ENCODE measurements at regions not wholly inside any gene's neighbourhood (a gene's known extent, or its start where the extent isn't known, plus 50 kb on each side); places are given as distances from the start of the nearest gene placed in this dataset.

DNA sequence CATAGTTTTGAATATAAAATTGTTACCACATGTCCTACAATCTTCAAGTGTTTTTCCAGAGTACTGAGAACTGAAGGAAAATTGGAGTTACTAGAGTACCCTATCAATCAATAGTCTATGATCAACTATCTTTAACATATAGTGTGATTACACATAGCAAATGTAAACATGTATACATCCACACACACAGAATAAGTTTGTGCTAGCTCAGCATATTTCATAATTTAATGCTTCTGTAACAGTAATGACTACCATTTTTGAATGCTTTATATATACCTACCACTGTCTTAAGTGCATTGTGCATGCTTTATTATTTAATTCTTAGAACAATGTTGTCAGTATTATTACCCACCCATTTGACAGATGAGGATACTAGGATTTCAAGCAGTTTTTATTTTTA is 523.9 kb downstream of the HAO1 start:
- CTCF ChIA-PET, result no interaction called here

DNA sequence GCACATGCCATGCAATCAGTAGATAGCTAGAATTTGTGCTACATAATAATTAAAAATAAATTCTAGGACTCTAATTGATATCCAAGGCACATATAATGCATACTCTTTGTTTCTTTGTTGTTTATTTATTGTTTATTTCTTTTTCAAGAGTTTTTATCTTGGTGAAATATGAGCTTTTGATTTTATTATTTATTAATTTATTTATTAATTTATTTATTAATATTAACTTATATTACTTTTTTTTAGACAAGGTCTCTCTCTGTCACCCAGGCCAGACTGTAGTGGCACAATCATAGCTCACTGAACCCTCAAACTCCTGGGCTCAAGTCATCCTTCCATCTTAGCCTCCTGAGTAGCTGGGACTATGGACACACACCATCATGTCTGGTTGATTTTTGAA is 519.9 kb downstream of the HAO1 start:
- Histone ChIP-seq H3K27ac (ENCODE audit: extremely low read depth, low read depth, low read length) (no peak overlapping the region), H3K4me1 (ENCODE audit: control insufficient read depth, insufficient read depth, low read length) (no peaks in the 10 kb centered on the region), H3K4me3 (ENCODE audit: low read depth, low read length) (no peak overlapping the region), H3K9me3 (ENCODE audit: control insufficient read depth, insufficient read depth, low read depth, low read length) (no peaks in the 10 kb centered on the region), H3K36me3 (ENCODE audit: control insufficient read depth in 2 of 2, insufficient read depth in 1 of 2, low read length in 2 of 2) (no peaks in the 10 kb centered on the region)
- ChIA-PET CTCF (interaction anchor here (0.9 kb wide), 1 partner anchor 307 kb away, joined by 4 read pairs; no protein-coding TSS in a partner anchor), POLR2A (no interaction called here)
- TF ChIP-seq ZNF366 (tag by site-specific recombination; conservative IDR thresholded peaks at IDR 0.05), result no peak
- TF ChIP-seq GFI1B (tag by site-specific recombination; IDR thresholded peaks at IDR 0.05), result no peak
- no peak for TF ChIP-seq ZNF146 (tag by site-specific recombination; IDR thresholded peaks at IDR 0.05)
- no peak for TF ChIP-seq ZIC2 (tag by site-specific recombination; IDR thresholded peaks at IDR 0.05)
- TF ChIP-seq ZNF514 (tag by site-specific recombination; IDR thresholded peaks at IDR 0.05), result no peak
- TF ChIP-seq HOXC10 (CRISPR knock-in tag; IDR thresholded peaks at IDR 0.05), result no peak
- TF ChIP-seq ZNF112 (tag by site-specific recombination; IDR thresholded peaks at IDR 0.05), result no peak
- TF ChIP-seq, protein P1, sequence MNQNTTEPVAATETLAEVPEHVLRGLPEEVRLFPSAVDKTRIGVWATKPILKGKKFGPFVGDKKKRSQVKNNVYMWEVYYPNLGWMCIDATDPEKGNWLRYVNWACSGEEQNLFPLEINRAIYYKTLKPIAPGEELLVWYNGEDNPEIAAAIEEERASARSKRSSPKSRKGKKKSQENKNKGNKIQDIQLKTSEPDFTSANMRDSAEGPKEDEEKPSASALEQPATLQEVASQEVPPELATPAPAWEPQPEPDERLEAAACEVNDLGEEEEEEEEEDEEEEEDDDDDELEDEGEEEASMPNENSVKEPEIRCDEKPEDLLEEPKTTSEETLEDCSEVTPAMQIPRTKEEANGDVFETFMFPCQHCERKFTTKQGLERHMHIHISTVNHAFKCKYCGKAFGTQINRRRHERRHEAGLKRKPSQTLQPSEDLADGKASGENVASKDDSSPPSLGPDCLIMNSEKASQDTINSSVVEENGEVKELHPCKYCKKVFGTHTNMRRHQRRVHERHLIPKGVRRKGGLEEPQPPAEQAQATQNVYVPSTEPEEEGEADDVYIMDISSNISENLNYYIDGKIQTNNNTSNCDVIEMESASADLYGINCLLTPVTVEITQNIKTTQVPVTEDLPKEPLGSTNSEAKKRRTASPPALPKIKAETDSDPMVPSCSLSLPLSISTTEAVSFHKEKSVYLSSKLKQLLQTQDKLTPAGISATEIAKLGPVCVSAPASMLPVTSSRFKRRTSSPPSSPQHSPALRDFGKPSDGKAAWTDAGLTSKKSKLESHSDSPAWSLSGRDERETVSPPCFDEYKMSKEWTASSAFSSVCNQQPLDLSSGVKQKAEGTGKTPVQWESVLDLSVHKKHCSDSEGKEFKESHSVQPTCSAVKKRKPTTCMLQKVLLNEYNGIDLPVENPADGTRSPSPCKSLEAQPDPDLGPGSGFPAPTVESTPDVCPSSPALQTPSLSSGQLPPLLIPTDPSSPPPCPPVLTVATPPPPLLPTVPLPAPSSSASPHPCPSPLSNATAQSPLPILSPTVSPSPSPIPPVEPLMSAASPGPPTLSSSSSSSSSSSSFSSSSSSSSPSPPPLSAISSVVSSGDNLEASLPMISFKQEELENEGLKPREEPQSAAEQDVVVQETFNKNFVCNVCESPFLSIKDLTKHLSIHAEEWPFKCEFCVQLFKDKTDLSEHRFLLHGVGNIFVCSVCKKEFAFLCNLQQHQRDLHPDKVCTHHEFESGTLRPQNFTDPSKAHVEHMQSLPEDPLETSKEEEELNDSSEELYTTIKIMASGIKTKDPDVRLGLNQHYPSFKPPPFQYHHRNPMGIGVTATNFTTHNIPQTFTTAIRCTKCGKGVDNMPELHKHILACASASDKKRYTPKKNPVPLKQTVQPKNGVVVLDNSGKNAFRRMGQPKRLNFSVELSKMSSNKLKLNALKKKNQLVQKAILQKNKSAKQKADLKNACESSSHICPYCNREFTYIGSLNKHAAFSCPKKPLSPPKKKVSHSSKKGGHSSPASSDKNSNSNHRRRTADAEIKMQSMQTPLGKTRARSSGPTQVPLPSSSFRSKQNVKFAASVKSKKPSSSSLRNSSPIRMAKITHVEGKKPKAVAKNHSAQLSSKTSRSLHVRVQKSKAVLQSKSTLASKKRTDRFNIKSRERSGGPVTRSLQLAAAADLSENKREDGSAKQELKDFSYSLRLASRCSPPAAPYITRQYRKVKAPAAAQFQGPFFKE (tag by site-specific recombination; IDR thresholded peaks at IDR 0.05; ENCODE audit: borderline replicate concordance), result no peak
- TF ChIP-seq ZFP37 (tag by site-specific recombination; IDR thresholded peaks at IDR 0.05), result no peak
- TF ChIP-seq ZNF76 (tag by site-specific recombination; IDR thresholded peaks at IDR 0.05; ENCODE audit: borderline replicate concordance, low read depth), result no peak
- TF ChIP-seq ZNF558 (tag by site-specific recombination; IDR thresholded peaks at IDR 0.05), result no peak
- TF ChIP-seq ZNF423 (tag by site-specific recombination; IDR thresholded peaks at IDR 0.05), result no peak
- TF ChIP-seq OSR2 (tag by site-specific recombination; IDR thresholded peaks at IDR 0.05), result no peak
- TF ChIP-seq, protein P2, sequence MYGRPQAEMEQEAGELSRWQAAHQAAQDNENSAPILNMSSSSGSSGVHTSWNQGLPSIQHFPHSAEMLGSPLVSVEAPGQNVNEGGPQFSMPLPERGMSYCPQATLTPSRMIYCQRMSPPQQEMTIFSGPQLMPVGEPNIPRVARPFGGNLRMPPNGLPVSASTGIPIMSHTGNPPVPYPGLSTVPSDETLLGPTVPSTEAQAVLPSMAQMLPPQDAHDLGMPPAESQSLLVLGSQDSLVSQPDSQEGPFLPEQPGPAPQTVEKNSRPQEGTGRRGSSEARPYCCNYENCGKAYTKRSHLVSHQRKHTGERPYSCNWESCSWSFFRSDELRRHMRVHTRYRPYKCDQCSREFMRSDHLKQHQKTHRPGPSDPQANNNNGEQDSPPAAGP (tag by site-specific recombination; IDR thresholded peaks at IDR 0.05), result no peak
- no peak for TF ChIP-seq ZNF629 (tag by site-specific recombination; IDR thresholded peaks at IDR 0.05)
- TF ChIP-seq ZNF596 (tag by site-specific recombination; IDR thresholded peaks at IDR 0.05), result no peak
- TF ChIP-seq ZNF175 (tag by site-specific recombination; IDR thresholded peaks at IDR 0.05), result no peak

More for the DNA sequence above, 523.9 kb downstream of the HAO1 start:
- TF ChIP-seq ZNF155 (tag by site-specific recombination; IDR thresholded peaks at IDR 0.05), result no peak
- TF ChIP-seq ZNF292 (tag by site-specific recombination; IDR thresholded peaks at IDR 0.05; ENCODE audit: borderline replicate concordance, low read depth), result no peak
- no peak for TF ChIP-seq ZXDB (tag by site-specific recombination; IDR thresholded peaks at IDR 0.05)
- TF ChIP-seq YY2 (tag by site-specific recombination; IDR thresholded peaks at IDR 0.05), result no peak
- no peak for TF ChIP-seq ZNF391 (tag by site-specific recombination; IDR thresholded peaks at IDR 0.05; ENCODE audit: borderline replicate concordance, low read depth)
- TF ChIP-seq ZNF610 (tag by site-specific recombination; IDR thresholded peaks at IDR 0.05; ENCODE audit: borderline replicate concordance), result no peak
- TF ChIP-seq ZNF658 (tag by site-specific recombination; IDR thresholded peaks at IDR 0.05), result no peak
- TF ChIP-seq ZNF211 (tag by site-specific recombination; IDR thresholded peaks at IDR 0.05; ENCODE audit: low read depth), result no peak
- no peak for TF ChIP-seq ZNF433 (tag by site-specific recombination; IDR thresholded peaks at IDR 0.05; ENCODE audit: low read depth)
- TF ChIP-seq, protein P3, sequence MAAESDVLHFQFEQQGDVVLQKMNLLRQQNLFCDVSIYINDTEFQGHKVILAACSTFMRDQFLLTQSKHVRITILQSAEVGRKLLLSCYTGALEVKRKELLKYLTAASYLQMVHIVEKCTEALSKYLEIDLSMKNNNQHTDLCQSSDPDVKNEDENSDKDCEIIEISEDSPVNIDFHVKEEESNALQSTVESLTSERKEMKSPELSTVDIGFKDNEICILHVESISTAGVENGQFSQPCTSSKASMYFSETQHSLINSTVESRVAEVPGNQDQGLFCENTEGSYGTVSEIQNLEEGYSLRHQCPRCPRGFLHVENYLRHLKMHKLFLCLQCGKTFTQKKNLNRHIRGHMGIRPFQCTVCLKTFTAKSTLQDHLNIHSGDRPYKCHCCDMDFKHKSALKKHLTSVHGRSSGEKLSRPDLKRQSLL (tag by site-specific recombination; IDR thresholded peaks at IDR 0.05), result no peak
- TF ChIP-seq ZFHX2 (tag by site-specific recombination; conservative IDR thresholded peaks at IDR 0.05), result no peak
- Histone ChIP-seq H3K4me3 (ENCODE audit: low read depth, low read length) (no peak overlapping the region), H3K9me3 (ENCODE audit: control insufficient read depth, insufficient read depth, low read depth, low read length) (no peaks in the 10 kb centered on the region), H3K27ac (ENCODE audit: extremely low read depth, low read depth, low read length) (no peak overlapping the region), H3K4me1 (ENCODE audit: control insufficient read depth, insufficient read depth, low read length) (no peaks in the 10 kb centered on the region), H3K36me3 (ENCODE audit: control insufficient read depth in 2 of 2, insufficient read depth in 1 of 2, low read length in 2 of 2) (no peaks in the 10 kb centered on the region)
- POLR2A ChIA-PET, result no interaction called here
